Transverse colon (tissue), 4 donors: ENCODE measurements at regions not wholly inside any gene's neighbourhood (a gene's known extent, or its start where the extent isn't known, plus 50 kb on each side); places are given as distances from the start of the nearest gene placed in this dataset.

Source experiments
- CTCF ChIP-seq, 5 experiments: fragments of 200-600 bp in 3 of 5; fragments of 450-650 bp in 2 of 5; sonication (generic) in 3 of 5; IDR thresholded peaks; 1 replicate in 2 of 5; 2 replicates in 3 of 5; pipeline ENCODE4 v1.5.1; 2016 to 2017; ENCODE audit warnings: antibody characterized with exemption in 5 of 5, inconsistent platforms in 3 of 5, mild to moderate bottlenecking in 2 of 5, moderate library complexity in 1 of 5
- EP300 ChIP-seq: sonication (generic); formaldehyde crosslinking; IDR thresholded peaks from one replicate; pipeline ENCODE4 v1.6.1; 2017; ENCODE audit warnings: antibody characterized with exemption, low read depth
- POLR2A ChIP-seq: fragments of 450-650 bp; IDR thresholded peaks from one replicate; pipeline ENCODE4 v1.6.1; 2016; ENCODE audit warnings: antibody characterized with exemption, mild to moderate bottlenecking, moderate library complexity
- POLR2AphosphoS5 ChIP-seq, 3 donors: sonication (generic); formaldehyde crosslinking; IDR thresholded peaks; one replicate each; pipeline ENCODE4 v1.6.1; 2016; ENCODE audit warnings: antibody characterized with exemption in 3 of 3

GRCh38 chr10:129028451-129028850 lies 438.6 kb upstream of the MGMT start:
- TF ChIP-seq CTCF (IDR thresholded peaks at IDR 0.05) (no peak), POLR2AphosphoS5 (IDR thresholded peaks at IDR 0.05) (no peak), POLR2A (no peak), EP300 (no peak)
